Uterus (tissue), 3 donors: ENCODE measurements at regions not wholly inside any gene's neighbourhood (a gene's known extent, or its start where the extent isn't known, plus 50 kb on each side); places are given as distances from the start of the nearest gene placed in this dataset.
"Not testable (repeated sequence)": the region's sequence is repeated elsewhere in the genome, so short reads cannot be mapped to it uniquely, and the experiment has no call there.

Experiments
- DNase-seq, 2 donors: peaks; one replicate each; pipeline ENCODE4 v3.0.0-alpha.2; 2019 to 2020
- H3K27ac ChIP-seq, 2 donors: fragments of 200-600 bp; sonication (generic); 1 replicate in 1 of 2; 2 replicates in 1 of 2; pipeline ENCODE4 v1.5.1; 2016 to 2018
- H3K27me3 ChIP-seq, 2 donors: fragments of 200-600 bp; sonication (generic); one replicate each; pipeline ENCODE4 v1.5.1; 2018 to 2019; ENCODE audit warnings: control low read depth in 1 of 2
- H3K36me3 ChIP-seq, 2 donors: fragments of 200-600 bp; sonication (generic); one replicate each; pipeline ENCODE4 v1.5.1; 2019; ENCODE audit warnings: control low read depth in 1 of 2
- H3K4me1 ChIP-seq, 2 donors: fragments of 200-600 bp; sonication (generic); one replicate each; pipeline ENCODE4 v1.5.1; 2018 to 2019; ENCODE audit warnings: control low read depth in 1 of 2
- H3K4me3 ChIP-seq, 2 donors: fragments of 200-600 bp; sonication (generic); 1 replicate in 1 of 2; 2 replicates in 1 of 2; pipeline ENCODE4 v1.5.1; 2018 to 2019; ENCODE audit warnings: mild to moderate bottlenecking in 1 of 2
- H3K9me3 ChIP-seq, 2 donors: fragments of 200-600 bp; sonication (generic); one replicate each; pipeline ENCODE4 v1.5.1; 2019; ENCODE audit warnings: control low read depth in 1 of 2
- CTCF ChIP-seq, 4 experiments: fragments of 200-600 bp in 2 of 4; fragments of 450-650 bp in 2 of 4; sonication (generic) in 2 of 4; IDR thresholded peaks; one replicate each; pipeline ENCODE4 v1.5.1; 2016 to 2019; ENCODE audit warnings: antibody characterized with exemption in 4 of 4, mild to moderate bottlenecking in 2 of 4, moderate library complexity in 1 of 4
- POLR2A ChIP-seq, 2 donors: fragments of 450-650 bp; IDR thresholded peaks; one replicate each; pipeline ENCODE4 v1.6.1; 2016; ENCODE audit warnings: antibody characterized with exemption in 2 of 2, mild to moderate bottlenecking in 1 of 2, moderate library complexity in 1 of 2
- intact Hi-C: fragments of 100-400 bp; cut with DNase I; formaldehyde crosslinking; loops from one replicate; pipeline ENCODE4 v1.15.1; 2023; ENCODE audit warnings: low total_unique reads
- donor health status: DM: yes; HTN: yes; CAD: no.

GRCh38 chr3:5053021-5053831 is 68.9 kb upstream of the ARL8B start:
- H3K9me3 ChIP-seq, result no peaks in the 10 kb centered on the region
- intact Hi-C loops, result loop anchor here (10.0 kb wide), 1 partner anchor 338 kb away; no protein-coding TSS in a partner anchor
- no peak overlapping the region for H3K4me3 ChIP-seq
- peak; percentile 23 to 42 for DNase-seq
- no peak for TF ChIP-seq POLR2A (IDR thresholded peaks at IDR 0.05)
- no peak for TF ChIP-seq CTCF (IDR thresholded peaks at IDR 0.05)
- peaks cover 5 to 6% of the 10 kb centered on the region in 2 donors for H3K4me1 ChIP-seq
- H3K27ac ChIP-seq, result peak overlapping the region; percentile 80 to 88
- H3K27me3 ChIP-seq, result no peaks in the 10 kb centered on the region
- no peaks in the 10 kb centered on the region for H3K36me3 ChIP-seq

- Histone ChIP-seq H3K27ac (peak overlapping the region; percentile 80 to 88), H3K9me3 (no peaks in the 10 kb centered on the region), H3K27me3 (no peaks in the 10 kb centered on the region), H3K4me1 (peaks cover 5 to 6% of the 10 kb centered on the region in 2 donors), H3K4me3 (no peak overlapping the region), H3K36me3 (no peaks in the 10 kb centered on the region)
- TF ChIP-seq POLR2A (IDR thresholded peaks at IDR 0.05) (no peak), CTCF (IDR thresholded peaks at IDR 0.05) (no peak)
- intact Hi-C loops, result loop anchor here (10.0 kb wide), 1 partner anchor 339 kb away; no protein-coding TSS in a partner anchor
- no peak for DNase-seq
These were observed 68.0 kb upstream of the ARL8B start for GRCh38 chr3:5054098-5054497.

GRCh38 chr3:5054579-5054978 is 67.5 kb upstream of the ARL8B start:
- intact Hi-C loops, result loop anchor here (10.0 kb wide), 1 partner anchor 340 kb away; no protein-coding TSS in a partner anchor

GRCh38 chr3:5055357-5056110 is 66.6 kb upstream of the ARL8B start:
- no peak for DNase-seq
- Histone ChIP-seq H3K4me3 (no peak overlapping the region), H3K4me1 (peaks cover 5 to 6% of the 10 kb centered on the region in 2 donors), H3K27ac (peak overlapping the region in 1 of 2 donors; percentile 88), H3K36me3 (no peaks in the 10 kb centered on the region), H3K9me3 (no peaks in the 10 kb centered on the region), H3K27me3 (no peaks in the 10 kb centered on the region)
- intact Hi-C loops, result loop anchor here (10.0 kb wide), 1 partner anchor 341 kb away; no protein-coding TSS in a partner anchor
- TF ChIP-seq POLR2A (IDR thresholded peaks at IDR 0.05), result no peak
- TF ChIP-seq CTCF (IDR thresholded peaks at IDR 0.05), result no peak

More at GRCh38 chr3:5054579-5054978, 67.5 kb upstream of the ARL8B start:
- not testable (repeated sequence) for H3K4me3 ChIP-seq, H3K27me3 ChIP-seq, H3K36me3 ChIP-seq, H3K4me1 ChIP-seq, DNase-seq, H3K9me3 ChIP-seq
- H3K27ac ChIP-seq, result peak overlapping the region; percentile 80 to 88

- Histone ChIP-seq H3K36me3 (no peaks in the 10 kb centered on the region), H3K9me3 (no peaks in the 10 kb centered on the region), H3K4me3 (no peak overlapping the region), H3K4me1 (peaks cover 5 to 6% of the 10 kb centered on the region in 2 donors), H3K27ac (peak overlapping the region in 1 of 2 donors; percentile 88), H3K27me3 (no peaks in the 10 kb centered on the region)
- DNase-seq, result no peak
- intact Hi-C loops, result loop anchor here (10.0 kb wide), 1 partner anchor 341 kb away; no protein-coding TSS in a partner anchor
- TF ChIP-seq CTCF (IDR thresholded peaks at IDR 0.05), result no peak
- TF ChIP-seq POLR2A (IDR thresholded peaks at IDR 0.05), result no peak
These were observed 66.0 kb upstream of the ARL8B start for GRCh38 chr3:5056111-5056391.
